KMS-11 (cell line): ENCODE measurements at regions not wholly inside any gene's neighbourhood (a gene's known extent, or its start where the extent isn't known, plus 50 kb on each side); places are given as distances from the start of the nearest gene placed in this dataset.

Experiments used
- H2AFZ ChIP-seq: fragments of 200-600 bp; sonication (generic); 2 replicates; pipeline ENCODE4 v1.6.1; 2016; ENCODE audit warnings: antibody characterized with exemption, mixed run types, low read depth
- H3K27ac ChIP-seq: fragments of 200-600 bp; sonication (generic); 2 replicates; pipeline ENCODE4 v1.6.1; 2016; ENCODE audit warnings: mild to moderate bottlenecking, mixed run types
- H3K27me3 ChIP-seq: fragments of 200-600 bp; sonication (generic); 2 replicates; pipeline ENCODE4 v1.6.1; 2017; ENCODE audit warnings: mild to moderate bottlenecking, low read depth, mixed run types, moderate library complexity; ENCODE audit not compliant: insufficient read depth
- H3K36me3 ChIP-seq: fragments of 200-600 bp; sonication (generic); 2 replicates; pipeline ENCODE4 v1.6.1; 2017; ENCODE audit warnings: mild to moderate bottlenecking, mixed run types; ENCODE audit not compliant: insufficient read depth
- H3K4me1 ChIP-seq: fragments of 200-600 bp; sonication (generic); 2 replicates; pipeline ENCODE4 v1.6.1; 2016; ENCODE audit warnings: mild to moderate bottlenecking, low read depth, mixed run types; ENCODE audit not compliant: poor library complexity, severe bottlenecking
- H3K4me2 ChIP-seq: fragments of 200-600 bp; sonication (generic); 2 replicates; pipeline ENCODE4 v1.7.0; 2016; ENCODE audit warnings: mild to moderate bottlenecking, mixed run types
- H3K4me3 ChIP-seq: fragments of 200-600 bp; sonication (generic); IDR thresholded peaks from 2 replicates; pipeline ENCODE4 v1.6.1; 2017; ENCODE audit warnings: low read depth, low read length, mixed read lengths; ENCODE audit not compliant: insufficient read depth
- H3K79me2 ChIP-seq: fragments of 200-600 bp; sonication (generic); 2 replicates; pipeline ENCODE4 v1.6.1; 2016; ENCODE audit warnings: low read depth, mixed run types; ENCODE audit not compliant: insufficient read depth
- H3K9ac ChIP-seq: fragments of 200-600 bp; sonication (generic); 2 replicates; pipeline ENCODE4 v1.6.1; 2016; ENCODE audit warnings: mild to moderate bottlenecking, mixed run types
- H4K20me1 ChIP-seq: fragments of 200-600 bp; sonication (generic); 2 replicates; pipeline ENCODE4 v1.6.1; 2016; ENCODE audit warnings: mild to moderate bottlenecking, mixed run types; ENCODE audit not compliant: insufficient read depth
- TF ChIP-seq, protein P1 (sequence below): fragments of 200-600 bp; sonication (generic); conservative IDR thresholded peaks from 2 replicates; pipeline ENCODE4 v1.6.1; 2017; ENCODE audit warnings: low read depth, mild to moderate bottlenecking, antibody characterized with exemption, low read length, moderate library complexity, mixed read lengths

DNA sequence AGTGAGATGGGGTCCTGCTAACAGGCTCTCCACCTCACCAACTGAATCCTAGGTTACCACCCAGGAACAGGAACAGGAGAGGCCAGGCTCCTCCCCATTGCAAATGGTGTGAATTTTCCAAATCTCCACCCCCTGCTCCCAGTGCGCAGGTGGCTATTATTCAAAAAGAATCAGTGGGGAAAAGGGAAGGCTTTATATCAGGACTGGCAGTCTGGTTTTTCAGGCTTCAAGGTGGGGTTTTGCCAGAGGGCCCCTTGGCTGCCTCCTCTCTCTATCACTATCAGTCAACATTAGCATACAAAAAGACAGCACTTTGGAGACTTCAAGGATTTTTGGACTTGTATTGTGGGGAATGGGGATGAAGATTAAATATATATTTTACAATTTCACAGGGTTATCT is 1817.6 kb upstream of the C9orf72 start:
- TF ChIP-seq, protein P1, sequence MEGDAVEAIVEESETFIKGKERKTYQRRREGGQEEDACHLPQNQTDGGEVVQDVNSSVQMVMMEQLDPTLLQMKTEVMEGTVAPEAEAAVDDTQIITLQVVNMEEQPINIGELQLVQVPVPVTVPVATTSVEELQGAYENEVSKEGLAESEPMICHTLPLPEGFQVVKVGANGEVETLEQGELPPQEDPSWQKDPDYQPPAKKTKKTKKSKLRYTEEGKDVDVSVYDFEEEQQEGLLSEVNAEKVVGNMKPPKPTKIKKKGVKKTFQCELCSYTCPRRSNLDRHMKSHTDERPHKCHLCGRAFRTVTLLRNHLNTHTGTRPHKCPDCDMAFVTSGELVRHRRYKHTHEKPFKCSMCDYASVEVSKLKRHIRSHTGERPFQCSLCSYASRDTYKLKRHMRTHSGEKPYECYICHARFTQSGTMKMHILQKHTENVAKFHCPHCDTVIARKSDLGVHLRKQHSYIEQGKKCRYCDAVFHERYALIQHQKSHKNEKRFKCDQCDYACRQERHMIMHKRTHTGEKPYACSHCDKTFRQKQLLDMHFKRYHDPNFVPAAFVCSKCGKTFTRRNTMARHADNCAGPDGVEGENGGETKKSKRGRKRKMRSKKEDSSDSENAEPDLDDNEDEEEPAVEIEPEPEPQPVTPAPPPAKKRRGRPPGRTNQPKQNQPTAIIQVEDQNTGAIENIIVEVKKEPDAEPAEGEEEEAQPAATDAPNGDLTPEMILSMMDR = no peak
- Histone ChIP-seq H3K4me2 (no peak overlapping the region), H3K27me3 (no peaks in the 10 kb centered on the region), H3K27ac (no peak overlapping the region), H3K9ac (no peak overlapping the region), H3K4me1 (no peaks in the 10 kb centered on the region), H3K79me2 (no peaks in the 10 kb centered on the region), H3K36me3 (no peaks in the 10 kb centered on the region), H4K20me1 (no peaks in the 10 kb centered on the region), H2AFZ (no peak overlapping the region), H3K4me3 (no peak overlapping the region)

DNA sequence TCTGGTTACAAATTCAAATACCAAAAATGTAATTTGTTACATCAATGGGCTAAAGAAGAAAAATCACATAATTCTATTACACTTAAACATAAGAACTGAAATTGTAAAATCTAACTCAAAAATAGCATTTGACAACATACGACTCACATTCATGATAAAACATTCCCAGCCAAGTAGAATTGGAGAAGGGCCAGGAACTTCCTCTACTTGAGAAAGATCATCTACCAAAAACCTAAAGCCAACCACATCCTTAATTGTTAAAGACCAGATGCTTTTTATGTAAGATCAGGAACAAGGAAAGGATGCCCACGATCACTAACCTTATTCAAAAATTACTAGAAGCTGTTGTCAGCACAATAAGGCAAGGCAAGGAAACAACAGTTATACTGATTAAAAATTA is 1819.8 kb upstream of the C9orf72 start:
- H3K4me1 ChIP-seq = no peaks in the 10 kb centered on the region
- TF ChIP-seq, protein P1 = no peak
- H3K27ac ChIP-seq = no peak overlapping the region
- no peaks in the 10 kb centered on the region for H3K27me3 ChIP-seq
- H3K79me2 ChIP-seq = no peaks in the 10 kb centered on the region
- no peaks in the 10 kb centered on the region for H4K20me1 ChIP-seq
- no peaks in the 10 kb centered on the region for H3K36me3 ChIP-seq
- no peak overlapping the region for H3K4me3 ChIP-seq
- H3K9ac ChIP-seq = no peak overlapping the region
- H3K4me2 ChIP-seq = no peak overlapping the region
- no peak overlapping the region for H2AFZ ChIP-seq

DNA sequence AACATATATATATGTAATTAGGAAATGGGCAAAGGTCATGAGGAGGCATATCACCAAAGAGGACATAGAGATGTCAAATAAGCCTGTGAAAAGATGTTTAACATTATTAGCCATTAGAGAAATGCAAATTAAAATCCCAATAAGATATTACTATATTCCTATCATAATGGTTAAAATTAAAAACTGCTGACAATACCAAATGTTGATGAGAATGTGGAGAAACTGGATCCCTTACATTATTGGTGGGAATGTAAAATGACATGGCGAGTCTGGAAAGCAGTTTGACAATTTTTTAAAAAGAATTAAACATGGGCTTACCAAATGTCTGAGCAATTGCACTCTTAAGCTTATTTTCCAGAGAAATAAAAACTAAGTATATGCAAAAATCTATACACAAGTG is 1821.6 kb upstream of the C9orf72 start:
- H3K4me1 ChIP-seq = no peaks in the 10 kb centered on the region
- TF ChIP-seq, protein P1 = no peak
- no peak overlapping the region for H3K27ac ChIP-seq
- H3K4me3 ChIP-seq = no peak overlapping the region
- no peaks in the 10 kb centered on the region for H4K20me1 ChIP-seq
- H3K36me3 ChIP-seq = no peaks in the 10 kb centered on the region
- H3K4me2 ChIP-seq = no peak overlapping the region
- H3K79me2 ChIP-seq = no peaks in the 10 kb centered on the region
- H3K27me3 ChIP-seq = no peaks in the 10 kb centered on the region
- no peak overlapping the region for H3K9ac ChIP-seq
- no peak overlapping the region for H2AFZ ChIP-seq

DNA sequence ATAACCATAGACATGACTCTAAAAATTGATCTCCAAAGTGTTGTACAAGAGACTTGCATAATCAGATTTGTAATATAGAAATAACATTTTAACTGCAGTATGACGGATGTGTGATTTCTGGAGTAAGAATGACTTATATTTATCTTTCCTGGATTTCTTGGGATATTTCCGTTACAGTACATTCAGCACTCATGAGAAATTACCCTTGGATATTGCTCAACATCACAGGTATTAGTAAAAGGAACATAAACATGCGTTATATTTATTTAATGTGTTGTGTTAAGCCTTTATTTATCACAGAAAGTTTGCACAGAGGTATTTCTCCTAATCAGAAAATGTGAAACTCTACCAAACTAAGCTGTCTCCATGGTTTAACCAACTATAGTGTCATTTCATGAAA is 1823.9 kb upstream of the C9orf72 start:
- Histone ChIP-seq H3K4me2 (no peak overlapping the region), H3K4me1 (no peaks in the 10 kb centered on the region), H2AFZ (no peak overlapping the region), H3K4me3 (no peak overlapping the region), H3K79me2 (no peaks in the 10 kb centered on the region), H3K27me3 (no peaks in the 10 kb centered on the region), H3K27ac (no peak overlapping the region), H3K9ac (no peak overlapping the region), H4K20me1 (no peaks in the 10 kb centered on the region), H3K36me3 (no peaks in the 10 kb centered on the region)
- TF ChIP-seq, protein P1 = no peak

DNA sequence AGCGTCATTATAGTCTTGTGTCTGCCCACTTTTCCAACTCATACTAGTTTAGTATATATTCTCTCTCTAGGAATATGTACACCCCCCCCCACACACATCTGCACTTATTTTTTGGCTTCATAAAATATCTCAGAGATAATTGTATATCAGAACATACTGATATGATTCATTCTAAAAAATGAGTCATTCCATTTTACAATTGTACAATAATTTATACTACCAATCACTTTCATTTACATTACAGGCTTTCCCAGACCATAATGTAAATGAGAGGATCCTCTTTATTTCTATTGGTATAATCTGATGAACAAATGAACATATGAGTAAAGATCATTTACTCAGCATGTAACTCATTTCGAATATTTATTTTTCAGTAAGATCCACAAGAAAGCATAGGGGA is 1842.9 kb upstream of the C9orf72 start:
- Histone ChIP-seq H4K20me1 (no peaks in the 10 kb centered on the region), H3K4me3 (no peak overlapping the region), H2AFZ (no peak overlapping the region), H3K27me3 (no peaks in the 10 kb centered on the region), H3K79me2 (no peaks in the 10 kb centered on the region), H3K27ac (no peak overlapping the region), H3K36me3 (no peaks in the 10 kb centered on the region), H3K4me2 (no peak overlapping the region), H3K9ac (no peak overlapping the region), H3K4me1 (no peaks in the 10 kb centered on the region)
- TF ChIP-seq, protein P1 = no peak
